ENCODE measurements at regions not wholly inside any gene's neighbourhood (a gene's known extent, or its start where the extent isn't known, plus 50 kb on each side); places are given as distances from the start of the nearest gene placed in this dataset.

- TF ChIP-seq, protein P1, sequence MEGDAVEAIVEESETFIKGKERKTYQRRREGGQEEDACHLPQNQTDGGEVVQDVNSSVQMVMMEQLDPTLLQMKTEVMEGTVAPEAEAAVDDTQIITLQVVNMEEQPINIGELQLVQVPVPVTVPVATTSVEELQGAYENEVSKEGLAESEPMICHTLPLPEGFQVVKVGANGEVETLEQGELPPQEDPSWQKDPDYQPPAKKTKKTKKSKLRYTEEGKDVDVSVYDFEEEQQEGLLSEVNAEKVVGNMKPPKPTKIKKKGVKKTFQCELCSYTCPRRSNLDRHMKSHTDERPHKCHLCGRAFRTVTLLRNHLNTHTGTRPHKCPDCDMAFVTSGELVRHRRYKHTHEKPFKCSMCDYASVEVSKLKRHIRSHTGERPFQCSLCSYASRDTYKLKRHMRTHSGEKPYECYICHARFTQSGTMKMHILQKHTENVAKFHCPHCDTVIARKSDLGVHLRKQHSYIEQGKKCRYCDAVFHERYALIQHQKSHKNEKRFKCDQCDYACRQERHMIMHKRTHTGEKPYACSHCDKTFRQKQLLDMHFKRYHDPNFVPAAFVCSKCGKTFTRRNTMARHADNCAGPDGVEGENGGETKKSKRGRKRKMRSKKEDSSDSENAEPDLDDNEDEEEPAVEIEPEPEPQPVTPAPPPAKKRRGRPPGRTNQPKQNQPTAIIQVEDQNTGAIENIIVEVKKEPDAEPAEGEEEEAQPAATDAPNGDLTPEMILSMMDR (conservative IDR thresholded peaks at IDR 0.05), result no peak
- TF ChIP-seq ZFX (IDR thresholded peaks at IDR 0.05), result no peak
Measured at GRCh38 chr1:184821658-184822057, 67.0 kb upstream of the EDEM3 start.
